ENCODE measurements at regions not wholly inside any gene's neighbourhood (a gene's known extent, or its start where the extent isn't known, plus 50 kb on each side); places are given as distances from the start of the nearest gene placed in this dataset.

DNA sequence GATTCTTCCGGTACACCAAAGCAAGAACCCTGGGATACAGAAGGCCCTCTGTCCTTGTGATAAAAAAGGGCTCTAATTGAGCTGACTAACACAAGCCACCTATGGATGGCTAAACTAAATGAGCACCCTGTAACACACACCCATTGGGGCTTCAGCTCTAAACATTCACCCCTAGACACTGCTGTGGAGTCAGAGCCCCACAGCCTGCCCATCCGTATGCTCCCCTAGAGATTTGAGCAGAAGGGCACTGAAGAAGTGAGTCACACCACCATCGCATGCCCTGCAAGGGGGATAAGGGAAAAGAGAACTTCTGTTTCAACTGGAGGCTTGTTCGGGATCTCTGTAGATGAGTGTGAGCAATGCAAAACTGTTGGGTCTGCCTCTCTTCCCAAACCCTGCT, 545.2 kb downstream of the KCTD8 start:
- TF ChIP-seq, protein P1, sequence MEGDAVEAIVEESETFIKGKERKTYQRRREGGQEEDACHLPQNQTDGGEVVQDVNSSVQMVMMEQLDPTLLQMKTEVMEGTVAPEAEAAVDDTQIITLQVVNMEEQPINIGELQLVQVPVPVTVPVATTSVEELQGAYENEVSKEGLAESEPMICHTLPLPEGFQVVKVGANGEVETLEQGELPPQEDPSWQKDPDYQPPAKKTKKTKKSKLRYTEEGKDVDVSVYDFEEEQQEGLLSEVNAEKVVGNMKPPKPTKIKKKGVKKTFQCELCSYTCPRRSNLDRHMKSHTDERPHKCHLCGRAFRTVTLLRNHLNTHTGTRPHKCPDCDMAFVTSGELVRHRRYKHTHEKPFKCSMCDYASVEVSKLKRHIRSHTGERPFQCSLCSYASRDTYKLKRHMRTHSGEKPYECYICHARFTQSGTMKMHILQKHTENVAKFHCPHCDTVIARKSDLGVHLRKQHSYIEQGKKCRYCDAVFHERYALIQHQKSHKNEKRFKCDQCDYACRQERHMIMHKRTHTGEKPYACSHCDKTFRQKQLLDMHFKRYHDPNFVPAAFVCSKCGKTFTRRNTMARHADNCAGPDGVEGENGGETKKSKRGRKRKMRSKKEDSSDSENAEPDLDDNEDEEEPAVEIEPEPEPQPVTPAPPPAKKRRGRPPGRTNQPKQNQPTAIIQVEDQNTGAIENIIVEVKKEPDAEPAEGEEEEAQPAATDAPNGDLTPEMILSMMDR (IDR thresholded peaks at IDR 0.05; ENCODE audit: poor library complexity): no peak
- TF ChIP-seq EZH2 (IDR thresholded peaks at IDR 0.05; ENCODE audit: borderline replicate concordance) (no peak), EZH2phosphoT487 (IDR thresholded peaks at IDR 0.05; ENCODE audit: low read depth, severe bottlenecking, unreplicated experiment) (no peak)
